ENCODE measurements at regions not wholly inside any gene's neighbourhood (a gene's known extent, or its start where the extent isn't known, plus 50 kb on each side); places are given as distances from the start of the nearest gene placed in this dataset.

DNA sequence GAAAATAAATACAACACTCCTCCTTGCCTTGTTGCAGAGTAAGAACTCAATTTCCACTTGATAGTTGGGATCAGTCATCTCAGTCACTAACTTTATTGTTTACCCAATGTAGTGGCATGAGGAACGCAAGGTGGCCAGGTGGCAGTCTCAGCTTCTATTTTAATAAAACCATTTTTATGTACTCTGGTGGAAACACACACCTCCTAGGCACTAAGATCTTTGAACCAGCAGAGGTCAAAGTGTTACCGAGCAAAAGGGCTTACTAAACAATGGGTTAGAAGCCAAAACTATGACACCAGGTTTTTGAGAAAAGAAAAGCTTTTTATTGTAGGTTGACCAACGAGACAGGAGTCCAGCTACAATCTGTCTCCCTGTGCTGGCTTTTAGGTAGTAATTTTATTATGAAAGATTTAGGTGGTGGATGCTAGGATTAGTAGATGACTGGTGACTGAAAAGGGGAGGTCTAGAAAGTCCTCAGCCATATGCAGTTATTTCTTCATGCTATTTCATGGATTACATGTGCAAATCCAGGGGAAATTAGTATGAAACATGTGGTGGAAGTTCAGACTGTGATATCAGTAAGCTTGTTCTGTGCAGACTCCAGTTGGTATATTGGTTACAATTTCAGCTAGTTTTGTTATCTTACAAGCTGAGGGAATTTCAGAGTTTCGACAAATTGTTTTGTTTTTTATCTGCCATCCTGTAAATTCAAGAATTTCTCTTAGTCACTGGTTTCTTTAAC lies 122.3 kb downstream of the PCTP start:
- Histone ChIP-seq H3K27ac (no peak overlapping the region), H3K4me3 (no peak overlapping the region)
- DNase-seq (ENCODE audit: low spot score): no peak
- no peak for TF ChIP-seq CTCF (IDR thresholded peaks at IDR 0.05)

GRCh38 chr17:55883149-55883548 lies 132.3 kb downstream of the PCTP start:
- no peak overlapping the region for H3K27ac ChIP-seq
- no peak for DNase-seq (ENCODE audit: low spot score)
- no peak overlapping the region for H3K4me3 ChIP-seq
- TF ChIP-seq CTCF (IDR thresholded peaks at IDR 0.05): no peak

- DNase-seq (ENCODE audit: low spot score): no peak
- Histone ChIP-seq H3K4me3 (no peak overlapping the region), H3K27ac (no peak overlapping the region)
- TF ChIP-seq CTCF (IDR thresholded peaks at IDR 0.05): no peak
These were observed 136.7 kb downstream of the PCTP start for GRCh38 chr17:55887531-55887930.

- H3K4me3 ChIP-seq: no peak overlapping the region
- H3K27ac ChIP-seq: no peak overlapping the region
- DNase-seq (ENCODE audit: low spot score): no peak
- no peak for TF ChIP-seq CTCF (IDR thresholded peaks at IDR 0.05)
These were observed 138.4 kb downstream of the PCTP start for GRCh38 chr17:55889271-55889670.

- no peak for TF ChIP-seq CTCF (IDR thresholded peaks at IDR 0.05)
- Histone ChIP-seq H3K27ac (peak overlapping the region in 1 of 2 donors; percentile 58), H3K4me3 (no peak overlapping the region)
- DNase-seq (ENCODE audit: low spot score): no peak
These were observed 144.4 kb downstream of the PCTP start for GRCh38 chr17:55895112-55895759.

DNA sequence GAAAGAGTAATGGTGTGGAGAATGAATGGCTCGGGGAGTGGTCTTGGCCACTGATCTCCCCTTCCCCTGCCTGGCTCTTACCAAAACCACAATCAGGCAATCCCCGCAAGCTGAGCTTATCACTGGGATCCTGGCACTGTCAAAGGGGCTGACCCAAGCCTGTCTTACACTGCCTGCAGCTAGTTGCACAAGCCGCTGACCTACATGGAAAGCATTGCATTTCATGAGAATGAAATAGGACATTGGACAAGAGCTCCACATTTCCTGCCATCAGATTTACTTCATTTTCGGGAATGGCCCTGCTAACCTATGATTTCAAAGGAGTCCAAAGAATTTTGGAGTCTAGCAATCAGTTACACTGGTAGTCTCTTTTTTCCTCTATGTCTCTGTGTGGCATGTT lies 146.4 kb downstream of the PCTP start:
- DNase-seq (ENCODE audit: low spot score): no peak
- Histone ChIP-seq H3K27ac (peak overlapping the region in 1 of 2 donors; percentile 46), H3K4me3 (no peak overlapping the region)
- no peak for TF ChIP-seq CTCF (IDR thresholded peaks at IDR 0.05)

DNA sequence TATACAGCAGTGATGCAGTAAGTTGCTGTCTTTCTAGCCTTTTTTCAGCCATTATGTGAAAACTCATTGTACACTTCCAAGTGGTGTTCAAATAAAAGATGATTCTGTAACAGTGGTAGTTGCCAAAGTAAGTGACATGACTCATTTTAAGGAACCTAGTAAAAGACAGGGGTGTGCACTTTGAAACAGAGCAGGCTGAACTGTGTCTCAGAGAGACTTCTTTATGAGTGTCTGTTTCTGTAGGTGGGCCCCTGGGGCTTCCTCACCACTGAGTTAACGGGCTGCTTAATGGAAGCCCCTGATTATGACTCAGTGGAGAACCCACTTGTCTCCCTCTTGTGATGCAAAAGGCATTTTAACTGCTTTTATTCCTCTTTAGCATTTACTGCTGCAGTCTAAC lies 147.3 kb downstream of the PCTP start:
- Histone ChIP-seq H3K27ac (peak overlapping the region in 1 of 2 donors; percentile 56), H3K4me3 (no peak overlapping the region)
- DNase-seq (ENCODE audit: low spot score): no peak
- TF ChIP-seq CTCF (IDR thresholded peaks at IDR 0.05): no peak

Data from coronary artery (tissue), 2 donors.